ENCODE measurements at regions not wholly inside any gene's neighbourhood (a gene's known extent, or its start where the extent isn't known, plus 50 kb on each side); places are given as distances from the start of the nearest gene placed in this dataset.

- peaks cover 12% of the 10 kb centered on the region for H3K4me1 ChIP-seq (ENCODE audit: insufficient read depth)
- H3K9me3 ChIP-seq (ENCODE audit: low read depth), result no peaks in the 10 kb centered on the region
- no peaks in the 10 kb centered on the region for H3K36me3 ChIP-seq (replicated peaks; ENCODE audit: insufficient read depth, low read depth)
- no peaks in the 10 kb centered on the region for H3K79me2 ChIP-seq
- DNase-seq (ENCODE audit: low spot score), result no peak
- WGBS (ENCODE audit: low lambda C conversion rate, missing lambda C conversion rate), result 74% methylated on average over 3 of the region's 3 CpGs
- no peak overlapping the region for H2AFZ ChIP-seq
- H4K20me1 ChIP-seq (ENCODE audit: insufficient read depth, poor library complexity, severe bottlenecking), result no peaks in the 10 kb centered on the region
- no peak overlapping the region for H3K27ac ChIP-seq
- TF ChIP-seq EZH2 (IDR thresholded peaks at IDR 0.05; ENCODE audit: borderline replicate concordance) (no peak), EZH2phosphoT487 (IDR thresholded peaks at IDR 0.05; ENCODE audit: low read depth, severe bottlenecking, unreplicated experiment) (no peak), CTCF (IDR thresholded peaks at IDR 0.05; ENCODE audit: poor library complexity) (no peak)
- H3K9me2 ChIP-seq (replicated peaks; ENCODE audit: insufficient read depth), result no peaks in the 10 kb centered on the region
- no peak overlapping the region for H3K4me3 ChIP-seq
- H3K27me3 ChIP-seq, result no peaks in the 10 kb centered on the region
- H3K4me2 ChIP-seq, result no peak overlapping the region
These were observed 197.6 kb upstream of the CFAP20DC start for GRCh38 chr3:59247402-59247841.

- Histone ChIP-seq H3K36me3 (replicated peaks; ENCODE audit: insufficient read depth, low read depth) (no peaks in the 10 kb centered on the region), H3K9me2 (replicated peaks; ENCODE audit: insufficient read depth) (no peaks in the 10 kb centered on the region), H3K79me2 (no peaks in the 10 kb centered on the region), H4K20me1 (ENCODE audit: insufficient read depth, poor library complexity, severe bottlenecking) (no peaks in the 10 kb centered on the region), H3K27me3 (no peaks in the 10 kb centered on the region), H3K4me3 (no peak overlapping the region), H3K9me3 (ENCODE audit: low read depth) (no peaks in the 10 kb centered on the region), H2AFZ (no peak overlapping the region), H3K27ac (no peak overlapping the region), H3K4me1 (ENCODE audit: insufficient read depth) (peaks cover 12% of the 10 kb centered on the region), H3K4me2 (no peak overlapping the region)
- TF ChIP-seq EZH2phosphoT487 (IDR thresholded peaks at IDR 0.05; ENCODE audit: low read depth, severe bottlenecking, unreplicated experiment) (no peak), EZH2 (IDR thresholded peaks at IDR 0.05; ENCODE audit: borderline replicate concordance) (no peak), CTCF (IDR thresholded peaks at IDR 0.05; ENCODE audit: poor library complexity) (no peak)
- DNase-seq (ENCODE audit: low spot score), result no peak
- 83% methylated on average over 3 of the region's 3 CpGs for WGBS (ENCODE audit: low lambda C conversion rate, missing lambda C conversion rate)
These were observed 197.0 kb upstream of the CFAP20DC start for GRCh38 chr3:59246719-59247401.

- TF ChIP-seq CTCF (IDR thresholded peaks at IDR 0.05; ENCODE audit: poor library complexity) (no peak), EZH2 (IDR thresholded peaks at IDR 0.05; ENCODE audit: borderline replicate concordance) (no peak), EZH2phosphoT487 (IDR thresholded peaks at IDR 0.05; ENCODE audit: low read depth, severe bottlenecking, unreplicated experiment) (no peak)
- no peaks in the 10 kb centered on the region for H3K9me2 ChIP-seq (replicated peaks; ENCODE audit: insufficient read depth)
- H4K20me1 ChIP-seq (ENCODE audit: insufficient read depth, poor library complexity, severe bottlenecking), result no peaks in the 10 kb centered on the region
- no peak overlapping the region for H2AFZ ChIP-seq
- no peak overlapping the region for H3K27ac ChIP-seq
- H3K4me3 ChIP-seq, result no peak overlapping the region
- H3K36me3 ChIP-seq (replicated peaks; ENCODE audit: insufficient read depth, low read depth), result no peaks in the 10 kb centered on the region
- H3K79me2 ChIP-seq, result no peaks in the 10 kb centered on the region
- H3K9me3 ChIP-seq (ENCODE audit: low read depth), result no peaks in the 10 kb centered on the region
- H3K4me1 ChIP-seq (ENCODE audit: insufficient read depth), result peaks cover 12% of the 10 kb centered on the region
- no peaks in the 10 kb centered on the region for H3K27me3 ChIP-seq
- peak; percentile 18 for DNase-seq (ENCODE audit: low spot score)
- peak overlapping the region; percentile 22 for H3K4me2 ChIP-seq
- WGBS (ENCODE audit: low lambda C conversion rate, missing lambda C conversion rate), result 60% methylated on average over 8 of the region's 8 CpGs
These were observed 196.2 kb upstream of the CFAP20DC start for GRCh38 chr3:59245859-59246501.

All from hepatocyte (in vitro differentiated cells).